ENCODE measurements at regions not wholly inside any gene's neighbourhood (a gene's known extent, or its start where the extent isn't known, plus 50 kb on each side); places are given as distances from the start of the nearest gene placed in this dataset.

- Mint-ChIP-seq H3K9me3 (no peaks in the 10 kb centered on the region), H3K27me3 (peaks cover 16 to 43% of the 10 kb centered on the region in 2 donors), H3K4me1 (ENCODE audit: low read depth in 2 of 2) (no peaks in the 10 kb centered on the region), H3K4me3 (no peak overlapping the region), H3K27ac (no peak overlapping the region), H3K36me3 (ENCODE audit: insufficient read depth) (no peaks in the 10 kb centered on the region)
- DNase-seq (no peak), ATAC-seq (replicated peaks) (no peak)
These were observed 346.3 kb upstream of the UMPS start for GRCh38 chr3:124383846-124384466.

- H3K27ac Mint-ChIP-seq, result no peak overlapping the region
- no peak for DNase-seq
- H3K4me3 Mint-ChIP-seq, result no peak overlapping the region
- no peaks in the 10 kb centered on the region for H3K9me3 Mint-ChIP-seq
- no peaks in the 10 kb centered on the region for H3K4me1 Mint-ChIP-seq (ENCODE audit: low read depth in 2 of 2)
- no peak for ATAC-seq (replicated peaks)
- peaks cover 16 to 47% of the 10 kb centered on the region in 2 donors for H3K27me3 Mint-ChIP-seq
- no peaks in the 10 kb centered on the region for H3K36me3 Mint-ChIP-seq (ENCODE audit: insufficient read depth)
These were observed 345.7 kb upstream of the UMPS start for GRCh38 chr3:124384527-124384926.

- peaks cover 18 to 48% of the 10 kb centered on the region in 2 donors for H3K27me3 Mint-ChIP-seq
- ATAC-seq (replicated peaks), result no peak
- H3K4me1 Mint-ChIP-seq (ENCODE audit: low read depth in 2 of 2), result no peaks in the 10 kb centered on the region
- DNase-seq, result no peak
- peaks cover 0 to 4% of the 10 kb centered on the region in 2 donors for H3K9me3 Mint-ChIP-seq
- H3K4me3 Mint-ChIP-seq, result no peak overlapping the region
- H3K27ac Mint-ChIP-seq, result no peak overlapping the region
- H3K36me3 Mint-ChIP-seq (ENCODE audit: insufficient read depth), result no peaks in the 10 kb centered on the region
These were observed 344.3 kb upstream of the UMPS start for GRCh38 chr3:124385996-124386395.

GRCh38 chr3:124386996-124387595 lies 343.2 kb upstream of the UMPS start:
- no peaks in the 10 kb centered on the region for H3K4me1 Mint-ChIP-seq (ENCODE audit: low read depth in 2 of 2)
- DNase-seq, result no peak
- no peak for ATAC-seq (replicated peaks)
- H3K9me3 Mint-ChIP-seq, result peaks cover 0 to 7% of the 10 kb centered on the region in 2 donors
- peaks cover 21 to 47% of the 10 kb centered on the region in 2 donors for H3K27me3 Mint-ChIP-seq
- no peak overlapping the region for H3K27ac Mint-ChIP-seq
- H3K36me3 Mint-ChIP-seq (ENCODE audit: insufficient read depth), result no peaks in the 10 kb centered on the region
- no peak overlapping the region for H3K4me3 Mint-ChIP-seq

- Mint-ChIP-seq H3K4me1 (ENCODE audit: low read depth in 2 of 2) (no peaks in the 10 kb centered on the region), H3K27ac (no peak overlapping the region), H3K36me3 (ENCODE audit: insufficient read depth) (no peaks in the 10 kb centered on the region), H3K4me3 (no peak overlapping the region), H3K27me3 (peaks cover 32 to 34% of the 10 kb centered on the region in 2 donors), H3K9me3 (peaks cover 0 to 7% of the 10 kb centered on the region in 2 donors)
- ATAC-seq (replicated peaks), result no peak
- DNase-seq, result no peak
These were observed 338.5 kb upstream of the UMPS start for GRCh38 chr3:124391774-124392173.

- Mint-ChIP-seq H3K27ac (no peak overlapping the region), H3K4me3 (no peak overlapping the region), H3K4me1 (ENCODE audit: low read depth in 2 of 2) (no peaks in the 10 kb centered on the region), H3K27me3 (peaks cover 40 to 48% of the 10 kb centered on the region in 2 donors), H3K36me3 (ENCODE audit: insufficient read depth) (no peaks in the 10 kb centered on the region), H3K9me3 (peaks cover 0 to 7% of the 10 kb centered on the region in 2 donors)
- ATAC-seq (replicated peaks) (no peak), DNase-seq (no peak)
These were observed 336.9 kb upstream of the UMPS start for GRCh38 chr3:124393340-124393739.

GRCh38 chr3:124395162-124395561 lies 335.1 kb upstream of the UMPS start:
- DNase-seq, result no peak
- H3K27me3 Mint-ChIP-seq, result peaks cover 36 to 58% of the 10 kb centered on the region in 2 donors
- no peak overlapping the region for H3K27ac Mint-ChIP-seq
- no peak for ATAC-seq (replicated peaks)
- no peak overlapping the region for H3K4me3 Mint-ChIP-seq
- H3K4me1 Mint-ChIP-seq (ENCODE audit: low read depth in 2 of 2), result no peaks in the 10 kb centered on the region
- H3K36me3 Mint-ChIP-seq (ENCODE audit: insufficient read depth), result no peaks in the 10 kb centered on the region
- peaks cover 0 to 7% of the 10 kb centered on the region in 2 donors for H3K9me3 Mint-ChIP-seq

GRCh38 chr3:124395584-124396338 lies 334.5 kb upstream of the UMPS start:
- ATAC-seq (replicated peaks) (no peak), DNase-seq (no peak)
- Mint-ChIP-seq H3K27me3 (peaks cover 33 to 53% of the 10 kb centered on the region in 2 donors), H3K4me1 (ENCODE audit: low read depth in 2 of 2) (no peaks in the 10 kb centered on the region), H3K27ac (no peak overlapping the region), H3K4me3 (no peak overlapping the region), H3K36me3 (ENCODE audit: insufficient read depth) (no peaks in the 10 kb centered on the region), H3K9me3 (peaks cover 0 to 5% of the 10 kb centered on the region in 2 donors)

- Mint-ChIP-seq H3K36me3 (ENCODE audit: insufficient read depth) (no peaks in the 10 kb centered on the region), H3K4me3 (no peak overlapping the region), H3K9me3 (no peaks in the 10 kb centered on the region), H3K4me1 (ENCODE audit: low read depth in 2 of 2) (no peaks in the 10 kb centered on the region), H3K27me3 (peaks cover 26 to 46% of the 10 kb centered on the region in 2 donors), H3K27ac (no peak overlapping the region)
- DNase-seq (no peak), ATAC-seq (replicated peaks) (no peak)
These were observed 333.8 kb upstream of the UMPS start for GRCh38 chr3:124396339-124396950.

- Mint-ChIP-seq H3K27me3 (peaks cover 26 to 46% of the 10 kb centered on the region in 2 donors), H3K4me3 (no peak overlapping the region), H3K27ac (no peak overlapping the region), H3K36me3 (ENCODE audit: insufficient read depth) (no peaks in the 10 kb centered on the region), H3K9me3 (no peaks in the 10 kb centered on the region), H3K4me1 (ENCODE audit: low read depth in 2 of 2) (no peaks in the 10 kb centered on the region)
- DNase-seq (no peak), ATAC-seq (replicated peaks) (no peak)
These were observed 333.2 kb upstream of the UMPS start for GRCh38 chr3:124397088-124397487.

- H3K27ac Mint-ChIP-seq, result no peak overlapping the region
- ATAC-seq (replicated peaks), result no peak
These were observed 331.7 kb upstream of the UMPS start for GRCh38 chr3:124398594-124398993.

GRCh38 chr3:124401843-124402242 lies 328.4 kb upstream of the UMPS start:
- DNase-seq (no peak), ATAC-seq (replicated peaks) (no peak)
- H3K36me3 Mint-ChIP-seq (ENCODE audit: insufficient read depth), result no peaks in the 10 kb centered on the region
- peaks cover 21 to 33% of the 10 kb centered on the region in 2 donors for H3K27me3 Mint-ChIP-seq
- no peak overlapping the region for H3K4me3 Mint-ChIP-seq
- H3K9me3 Mint-ChIP-seq, result no peaks in the 10 kb centered on the region
- no peaks in the 10 kb centered on the region for H3K4me1 Mint-ChIP-seq (ENCODE audit: low read depth in 2 of 2)
- H3K27ac Mint-ChIP-seq, result no peak overlapping the region

More at GRCh38 chr3:124398594-124398993, 331.7 kb upstream of the UMPS start:
- DNase-seq, result no peak
- H3K27me3 Mint-ChIP-seq, result peaks cover 26 to 46% of the 10 kb centered on the region in 2 donors
- no peaks in the 10 kb centered on the region for H3K9me3 Mint-ChIP-seq
- H3K36me3 Mint-ChIP-seq (ENCODE audit: insufficient read depth), result no peaks in the 10 kb centered on the region
- no peaks in the 10 kb centered on the region for H3K4me1 Mint-ChIP-seq (ENCODE audit: low read depth in 2 of 2)
- H3K4me3 Mint-ChIP-seq, result no peak overlapping the region

GRCh38 chr3:124402791-124403190 lies 327.5 kb upstream of the UMPS start:
- no peak for DNase-seq
- H3K36me3 Mint-ChIP-seq (ENCODE audit: insufficient read depth), result no peaks in the 10 kb centered on the region
- no peaks in the 10 kb centered on the region for H3K4me1 Mint-ChIP-seq (ENCODE audit: low read depth in 2 of 2)
- no peak overlapping the region for H3K4me3 Mint-ChIP-seq
- no peak for ATAC-seq (replicated peaks)
- H3K27me3 Mint-ChIP-seq, result peaks cover 12 to 23% of the 10 kb centered on the region in 2 donors
- no peak overlapping the region for H3K27ac Mint-ChIP-seq
- H3K9me3 Mint-ChIP-seq, result no peaks in the 10 kb centered on the region
